HUES64 (cell line): ENCODE measurements at regions not wholly inside any gene's neighbourhood (a gene's known extent, or its start where the extent isn't known, plus 50 kb on each side); places are given as distances from the start of the nearest gene placed in this dataset.

Experiments used
- H3K27ac ChIP-seq: 2 replicates; pipeline ENCODE4 v1.7.0; 2013; ENCODE audit warnings: low read depth, low read length, inconsistent platforms
- H3K27me3 ChIP-seq: 2 replicates; pipeline ENCODE4 v1.6.1; 2013; ENCODE audit warnings: mild to moderate bottlenecking, low read length; ENCODE audit not compliant: insufficient read depth
- H3K36me3 ChIP-seq: 2 replicates; pipeline ENCODE4 v1.6.1; 2013; ENCODE audit warnings: mild to moderate bottlenecking, low read length; ENCODE audit not compliant: insufficient read depth
- H3K4me1 ChIP-seq: 2 replicates; pipeline ENCODE4 v1.6.1; 2013; ENCODE audit warnings: mild to moderate bottlenecking, low read length, moderate library complexity; ENCODE audit not compliant: insufficient read depth
- H3K4me3 ChIP-seq: 2 replicates; pipeline ENCODE4 v1.5.1; 2013; ENCODE audit warnings: mild to moderate bottlenecking, low read length, moderate library complexity
- H3K9ac ChIP-seq: 2 replicates; pipeline ENCODE4 v1.6.1; 2013; ENCODE audit warnings: mild to moderate bottlenecking, low read depth, low read length
- H3K9me3 ChIP-seq: 2 replicates; pipeline ENCODE4 v1.6.1; 2013; ENCODE audit warnings: low read depth, low read length; ENCODE audit not compliant: insufficient read depth
- whole genome bisulfite sequencing: fragments of 150-250, 120-280 bp; methylation state at CpG from one replicate; pipeline ENCODE4 v1.1.7; 2013; ENCODE audit warnings: missing lambda C conversion rate; 5-methylcytosine and 5-hydroxymethylcytosine counted together

DNA sequence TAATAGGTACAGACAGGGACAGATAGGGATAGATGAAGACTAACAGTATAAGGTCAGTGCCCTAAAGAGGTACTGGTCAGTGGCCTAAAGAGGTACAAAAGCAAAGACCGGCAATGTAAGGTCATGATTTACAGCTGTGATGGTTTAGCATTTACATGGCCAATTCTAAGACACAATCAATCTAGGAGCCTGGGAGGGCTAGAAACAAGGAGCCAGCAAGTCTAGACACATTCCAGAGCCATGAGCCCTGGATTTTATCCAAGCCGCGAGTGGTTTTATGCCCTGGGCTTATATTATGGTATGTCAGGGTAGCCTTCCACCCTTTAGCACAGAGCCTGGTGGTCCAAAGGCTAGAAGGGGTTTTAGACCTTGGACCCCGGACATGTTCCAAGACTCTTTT is 124.2 kb downstream of the CBLN2 start:
- Histone ChIP-seq H3K27ac (no peak overlapping the region), H3K4me3 (no peak overlapping the region), H3K4me1 (no peaks in the 10 kb centered on the region), H3K36me3 (no peaks in the 10 kb centered on the region), H3K9me3 (peaks cover 91% of the 10 kb centered on the region), H3K27me3 (no peaks in the 10 kb centered on the region), H3K9ac (no peak overlapping the region)
- WGBS, result 90% methylated on average over 4 of the region's 4 CpGs

DNA sequence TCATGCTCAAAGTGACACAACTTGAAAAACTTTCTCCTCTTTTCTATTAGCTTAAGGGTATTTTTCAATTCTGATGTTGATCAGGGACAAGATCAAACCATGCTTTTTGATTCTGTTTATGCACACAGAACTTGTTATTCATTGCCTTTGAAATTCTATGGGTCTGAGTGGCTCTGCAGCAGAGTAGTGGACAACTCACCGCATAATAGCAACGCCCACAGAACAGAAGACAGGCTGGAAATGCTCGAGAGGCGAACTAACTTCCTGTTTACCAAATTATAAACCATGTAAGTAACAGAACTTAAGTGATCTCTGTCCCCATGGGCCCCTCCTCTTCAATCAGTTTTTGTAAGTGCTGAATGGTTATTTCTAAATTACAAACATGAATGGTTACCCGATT is 131.2 kb downstream of the CBLN2 start:
- Histone ChIP-seq H3K27me3 (no peaks in the 10 kb centered on the region), H3K36me3 (no peaks in the 10 kb centered on the region), H3K27ac (no peak overlapping the region), H3K9ac (no peak overlapping the region), H3K4me3 (no peak overlapping the region), H3K4me1 (no peaks in the 10 kb centered on the region), H3K9me3 (peaks cover 94% of the 10 kb centered on the region)
- WGBS, result 75% methylated on average over 5 of the region's 5 CpGs

DNA sequence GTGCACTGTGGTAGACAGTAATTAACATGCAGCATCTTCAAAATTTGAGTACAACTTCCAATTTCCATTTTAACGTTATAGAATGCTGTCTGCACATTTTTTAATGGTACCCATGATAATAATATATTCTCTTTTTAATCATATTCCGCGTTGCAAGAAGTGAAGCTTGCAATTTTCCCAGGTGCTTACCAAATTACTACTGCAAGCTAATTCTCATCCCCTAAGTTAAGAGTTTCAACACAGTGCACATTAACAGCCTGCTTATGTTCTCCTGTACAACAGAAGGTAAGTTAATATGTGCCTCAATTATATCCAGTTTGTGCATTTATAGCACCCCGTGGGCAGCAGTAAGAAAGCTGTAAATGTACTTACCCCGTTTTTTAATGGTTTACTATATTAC is 132.9 kb downstream of the CBLN2 start:
- H3K4me1 ChIP-seq, result no peaks in the 10 kb centered on the region
- no peak overlapping the region for H3K27ac ChIP-seq
- no peak overlapping the region for H3K4me3 ChIP-seq
- H3K27me3 ChIP-seq, result no peaks in the 10 kb centered on the region
- peaks cover 94% of the 10 kb centered on the region for H3K9me3 ChIP-seq
- no peak overlapping the region for H3K9ac ChIP-seq
- 65% methylated on average over 4 of the region's 5 CpGs for WGBS
- H3K36me3 ChIP-seq, result no peaks in the 10 kb centered on the region

DNA sequence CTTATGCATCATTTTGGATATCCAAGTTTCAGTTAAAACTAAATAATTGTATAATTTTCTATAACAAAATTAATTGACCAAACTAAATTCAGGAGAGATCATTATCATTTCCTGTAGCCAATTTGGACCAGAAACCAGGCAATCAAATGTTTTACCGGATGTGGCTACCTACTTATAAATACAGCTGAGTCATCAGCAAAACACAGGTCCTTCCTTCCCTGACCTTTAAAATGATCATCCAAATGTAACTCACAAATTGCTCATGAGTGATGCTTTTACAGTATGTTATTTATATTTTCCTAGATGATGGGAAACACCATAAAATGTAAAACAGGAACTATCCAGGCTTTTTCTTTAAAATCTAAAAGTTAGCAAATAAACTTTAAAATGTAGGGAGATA is 133.7 kb downstream of the CBLN2 start:
- Histone ChIP-seq H3K36me3 (no peaks in the 10 kb centered on the region), H3K27me3 (no peaks in the 10 kb centered on the region)
- WGBS, result 94% methylated on average over 1 of the region's 1 CpG

DNA sequence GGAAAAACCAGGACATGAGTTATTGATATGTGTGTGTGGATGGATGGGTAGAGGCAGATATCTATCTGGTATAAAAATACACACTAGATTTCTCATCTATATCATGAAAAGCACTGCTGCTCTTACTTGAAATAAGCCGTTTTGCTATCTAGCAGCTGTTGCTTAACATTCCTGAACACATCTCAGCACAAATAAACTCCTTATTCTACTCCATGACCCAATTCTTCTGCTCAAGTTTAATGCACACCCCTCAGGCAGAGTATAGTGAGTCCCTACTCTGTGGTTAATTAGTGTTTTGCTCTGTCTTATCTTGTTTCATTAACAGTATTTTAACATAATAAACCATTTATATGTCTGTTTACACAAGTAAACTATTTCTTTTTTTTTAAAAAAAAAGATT is 134.2 kb downstream of the CBLN2 start:
- H3K4me3 ChIP-seq, result no peak overlapping the region
- H3K27me3 ChIP-seq, result no peaks in the 10 kb centered on the region
- no peaks in the 10 kb centered on the region for H3K36me3 ChIP-seq
- 31% methylated on average over 1 of the region's 1 CpG for WGBS
- no peaks in the 10 kb centered on the region for H3K4me1 ChIP-seq
- no peak overlapping the region for H3K9ac ChIP-seq
- no peak overlapping the region for H3K27ac ChIP-seq
- H3K9me3 ChIP-seq, result peaks cover 92% of the 10 kb centered on the region

More for the DNA sequence above, 133.7 kb downstream of the CBLN2 start:
- Histone ChIP-seq H3K27ac (no peak overlapping the region), H3K4me3 (no peak overlapping the region), H3K4me1 (no peaks in the 10 kb centered on the region), H3K9me3 (peaks cover 92% of the 10 kb centered on the region), H3K9ac (no peak overlapping the region)

DNA sequence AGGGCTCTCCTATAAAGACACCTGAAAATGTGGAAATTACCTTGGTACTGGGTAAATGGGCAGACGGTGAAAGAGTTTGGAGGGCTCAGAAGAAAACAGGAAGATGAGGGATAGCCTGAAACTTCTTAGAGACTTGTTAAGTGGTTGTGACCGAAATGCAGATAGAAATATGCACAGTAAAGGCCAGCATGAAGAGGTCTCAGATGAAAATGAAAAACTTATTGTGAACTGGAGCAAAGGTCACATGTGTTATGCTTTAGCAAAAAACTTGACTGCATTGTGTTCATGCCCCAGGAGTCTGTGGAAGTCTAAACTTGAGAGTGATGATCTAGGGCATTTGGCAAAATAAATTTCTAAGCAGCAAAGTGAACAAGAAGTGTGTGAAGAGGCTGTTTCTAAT is 137.1 kb downstream of the CBLN2 start:
- peaks cover 89% of the 10 kb centered on the region for H3K9me3 ChIP-seq
- no peaks in the 10 kb centered on the region for H3K4me1 ChIP-seq
- no peak overlapping the region for H3K9ac ChIP-seq
- 81% methylated on average over 2 of the region's 2 CpGs for WGBS
- no peak overlapping the region for H3K27ac ChIP-seq
- H3K36me3 ChIP-seq, result no peaks in the 10 kb centered on the region
- no peaks in the 10 kb centered on the region for H3K27me3 ChIP-seq
- no peak overlapping the region for H3K4me3 ChIP-seq

DNA sequence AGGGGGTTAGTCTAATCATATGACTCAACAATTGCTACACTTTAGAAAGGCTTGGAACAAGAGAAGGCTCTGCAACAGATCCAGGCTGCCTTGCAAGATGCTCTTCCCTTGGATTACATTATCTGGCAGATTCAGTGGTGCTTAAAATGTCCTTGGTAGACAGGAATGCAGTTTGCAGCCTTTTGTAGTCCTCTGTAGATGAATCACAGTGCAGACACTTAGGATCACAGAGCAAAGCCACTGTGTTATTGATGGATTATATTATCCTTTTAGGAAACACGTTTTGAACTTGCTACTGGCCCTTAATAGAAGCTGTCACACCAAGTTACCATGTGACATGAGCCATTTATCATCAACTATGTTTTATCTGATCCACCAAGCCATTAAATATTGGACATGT is 152.2 kb downstream of the CBLN2 start:
- no peak overlapping the region for H3K4me3 ChIP-seq
- WGBS, result 0% methylated on average over 1 of the region's 1 CpG
- H3K27me3 ChIP-seq, result no peaks in the 10 kb centered on the region
- H3K36me3 ChIP-seq, result no peaks in the 10 kb centered on the region
- no peak overlapping the region for H3K9ac ChIP-seq
- peaks cover 89% of the 10 kb centered on the region for H3K9me3 ChIP-seq
- no peaks in the 10 kb centered on the region for H3K4me1 ChIP-seq
- no peak overlapping the region for H3K27ac ChIP-seq

DNA sequence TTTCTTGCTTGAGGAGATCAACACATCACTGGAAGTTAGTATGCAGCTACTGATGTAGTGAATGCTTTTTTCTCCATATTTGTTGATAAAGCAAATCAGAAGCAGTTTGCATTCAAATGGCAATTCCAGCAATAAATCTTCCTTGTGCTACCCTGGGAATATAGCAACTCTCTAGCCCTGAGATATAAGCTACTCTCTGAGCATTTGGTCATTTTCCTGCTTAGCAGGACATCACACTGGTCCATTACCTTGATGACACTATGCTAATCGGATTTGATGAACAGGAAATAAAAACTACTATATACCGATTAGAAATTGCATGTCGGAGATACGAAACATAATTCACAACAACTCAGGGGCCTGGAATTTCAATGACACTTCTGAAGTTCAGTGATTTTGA is 152.7 kb downstream of the CBLN2 start:
- WGBS, result 91% methylated on average over 4 of the region's 4 CpGs
- no peaks in the 10 kb centered on the region for H3K27me3 ChIP-seq
- no peak overlapping the region for H3K27ac ChIP-seq
- H3K9me3 ChIP-seq, result peaks cover 89% of the 10 kb centered on the region
- H3K4me3 ChIP-seq, result no peak overlapping the region
- H3K36me3 ChIP-seq, result no peaks in the 10 kb centered on the region
- H3K4me1 ChIP-seq, result no peaks in the 10 kb centered on the region
- no peak overlapping the region for H3K9ac ChIP-seq

DNA sequence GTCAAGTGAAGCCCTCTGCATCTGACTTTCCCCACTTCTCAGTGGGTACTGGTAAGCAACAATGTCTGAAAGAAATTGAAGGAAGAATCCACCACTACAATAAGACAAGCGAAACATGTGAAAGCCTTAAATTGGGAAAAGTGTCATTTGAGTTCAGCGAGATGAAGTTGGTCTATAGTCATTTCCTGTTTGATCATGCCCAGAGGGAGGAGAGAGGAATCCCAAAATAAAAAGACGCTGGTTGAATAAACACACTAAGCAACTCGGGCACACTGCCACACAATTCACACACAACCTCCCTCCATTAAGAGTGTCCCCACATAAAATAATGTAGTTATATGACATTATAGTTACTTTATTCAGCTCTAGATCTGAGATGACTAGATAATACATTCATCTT is 166.1 kb downstream of the CBLN2 start:
- no peak overlapping the region for H3K4me3 ChIP-seq
- WGBS, result 82% methylated on average over 2 of the region's 4 CpGs
- no peaks in the 10 kb centered on the region for H3K27me3 ChIP-seq
- H3K9me3 ChIP-seq, result peaks cover 89% of the 10 kb centered on the region
- H3K9ac ChIP-seq, result no peak overlapping the region
- H3K4me1 ChIP-seq, result no peaks in the 10 kb centered on the region
- H3K36me3 ChIP-seq, result no peaks in the 10 kb centered on the region
- H3K27ac ChIP-seq, result no peak overlapping the region

DNA sequence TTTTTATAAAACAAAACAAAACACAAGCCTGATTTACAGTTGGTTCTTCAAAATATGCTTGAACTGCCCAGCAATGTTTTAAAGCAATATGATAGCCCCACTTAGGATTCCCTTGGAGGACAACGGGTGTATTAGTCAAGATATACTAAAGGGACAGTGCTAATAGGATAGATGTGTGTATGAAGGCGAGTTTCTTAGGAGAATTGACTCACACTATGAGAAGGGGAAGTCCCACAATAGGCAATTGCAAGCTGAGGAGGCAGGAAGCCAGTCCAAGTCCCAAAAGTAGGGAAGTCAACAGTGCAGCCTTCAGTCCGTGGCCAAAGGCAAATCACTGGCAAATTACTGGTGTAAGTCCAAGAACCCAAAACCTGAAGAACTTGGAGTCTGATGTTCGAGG is 167.9 kb downstream of the CBLN2 start:
- Histone ChIP-seq H3K4me1 (no peaks in the 10 kb centered on the region), H3K36me3 (no peaks in the 10 kb centered on the region), H3K27ac (no peak overlapping the region), H3K4me3 (no peak overlapping the region), H3K9ac (no peak overlapping the region), H3K9me3 (peaks cover 91% of the 10 kb centered on the region), H3K27me3 (no peaks in the 10 kb centered on the region)
- 43% methylated on average over 4 of the region's 4 CpGs for WGBS

DNA sequence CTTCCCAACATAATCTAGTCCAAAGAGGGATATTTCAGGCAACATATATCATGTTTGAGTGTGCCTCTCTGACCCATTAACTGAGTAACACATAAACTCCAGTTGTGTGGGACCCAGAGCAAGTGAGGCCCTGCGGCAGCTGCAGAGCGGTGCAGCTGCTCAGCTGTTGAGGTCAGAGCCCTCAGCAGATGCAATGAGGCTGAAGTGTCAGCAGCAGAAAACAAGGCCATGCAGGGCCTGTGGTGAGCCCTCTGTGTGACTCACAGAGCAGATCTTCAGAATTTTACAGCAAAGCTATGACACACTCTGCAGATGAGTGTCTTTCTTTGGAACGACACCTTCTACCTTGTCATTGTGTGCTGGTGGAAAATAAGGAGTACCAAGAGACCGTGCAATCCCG is 168.5 kb downstream of the CBLN2 start:
- 91% methylated on average over 5 of the region's 5 CpGs for WGBS
- no peaks in the 10 kb centered on the region for H3K27me3 ChIP-seq
- peaks cover 93% of the 10 kb centered on the region for H3K9me3 ChIP-seq
- H3K27ac ChIP-seq, result no peak overlapping the region
- H3K4me1 ChIP-seq, result no peaks in the 10 kb centered on the region
- H3K9ac ChIP-seq, result no peak overlapping the region
- no peak overlapping the region for H3K4me3 ChIP-seq
- H3K36me3 ChIP-seq, result no peaks in the 10 kb centered on the region

DNA sequence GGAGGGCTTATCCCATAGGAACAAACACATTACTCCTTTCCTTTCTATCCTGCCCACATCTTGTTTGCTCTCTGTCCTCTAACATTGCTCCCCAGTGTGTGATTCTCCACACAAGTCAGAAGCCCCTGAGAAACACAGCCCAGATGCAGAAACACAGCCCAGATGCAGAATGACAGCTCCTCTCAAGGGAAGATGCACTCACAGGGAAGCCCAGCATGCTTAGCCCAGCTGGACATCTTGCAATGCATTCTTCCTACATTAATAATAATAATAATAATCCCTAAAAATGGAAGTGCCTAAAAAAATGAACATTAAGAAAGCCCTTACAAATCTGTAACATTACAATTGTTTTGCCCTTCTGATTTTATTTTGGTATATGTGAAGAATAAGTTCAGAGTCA is 172.1 kb downstream of the CBLN2 start:
- Histone ChIP-seq H3K27me3 (no peaks in the 10 kb centered on the region), H3K4me3 (no peak overlapping the region), H3K9me3 (peaks cover 94% of the 10 kb centered on the region), H3K27ac (no peak overlapping the region), H3K4me1 (no peaks in the 10 kb centered on the region), H3K36me3 (no peaks in the 10 kb centered on the region), H3K9ac (no peak overlapping the region)
